HG03066 (cell line): ENCODE measurements at regions not wholly inside any gene's neighbourhood (a gene's known extent, or its start where the extent isn't known, plus 50 kb on each side); places are given as distances from the start of the nearest gene placed in this dataset.
"Not testable (repeated sequence)": the region's sequence is repeated elsewhere in the genome, so short reads cannot be mapped to it uniquely, and the experiment has no call there.

Source experiments
- ATAC-seq: cut with Tn5 transposase; IDR thresholded peaks from one replicate; pipeline ENCODE4 v1.9.1; 2021; ENCODE audit warnings: low read depth; ENCODE audit not compliant: unreplicated experiment

- ATAC-seq: no peak
These were observed 80.8 kb downstream of the C21orf91 start for GRCh38 chr21:17738176-17738953.

GRCh38 chr21:17736072-17736471 is 83.1 kb downstream of the C21orf91 start:
- no peak for ATAC-seq

- no peak for ATAC-seq
These were observed 85.9 kb downstream of the C21orf91 start for GRCh38 chr21:17733209-17733608.

- ATAC-seq: no peak
These were observed 86.8 kb downstream of the C21orf91 start for GRCh38 chr21:17732306-17732705.

GRCh38 chr21:17731554-17731953 is 87.6 kb downstream of the C21orf91 start:
- no peak for ATAC-seq

GRCh38 chr21:17730782-17731181 is 88.4 kb downstream of the C21orf91 start:
- ATAC-seq: no peak

- no peak for ATAC-seq
These were observed 89.7 kb downstream of the C21orf91 start for GRCh38 chr21:17729455-17729854.

GRCh38 chr21:17727361-17727760 is 91.8 kb downstream of the C21orf91 start:
- ATAC-seq: no peak

- no peak for ATAC-seq
These were observed 92.9 kb downstream of the C21orf91 start for GRCh38 chr21:17726047-17726829.

GRCh38 chr21:17725339-17725738 is 93.8 kb downstream of the C21orf91 start:
- ATAC-seq: no peak

- ATAC-seq: no peak
These were observed 100.2 kb upstream of the BTG3 start for GRCh38 chr21:17712887-17713286.

GRCh38 chr21:17711896-17712295 is 99.2 kb upstream of the BTG3 start:
- no peak for ATAC-seq

- peak; percentile 99 for ATAC-seq
These were observed 96.5 kb upstream of the BTG3 start for GRCh38 chr21:17709266-17709611.

- ATAC-seq: peak; percentile 31
These were observed 96.0 kb upstream of the BTG3 start for GRCh38 chr21:17708522-17709265.

- ATAC-seq: no peak
These were observed 87.0 kb upstream of the BTG3 start for GRCh38 chr21:17699524-17700189.

GRCh38 chr21:17697473-17697872 is 84.8 kb upstream of the BTG3 start:
- ATAC-seq: no peak

GRCh38 chr21:17694416-17694815 is 81.7 kb upstream of the BTG3 start:
- not testable (repeated sequence) for ATAC-seq

- ATAC-seq: no peak
These were observed 81.1 kb upstream of the BTG3 start for GRCh38 chr21:17693801-17694200.

GRCh38 chr21:17690078-17690494 is 77.4 kb upstream of the BTG3 start:
- no peak for ATAC-seq

- no peak for ATAC-seq
These were observed 76.5 kb upstream of the BTG3 start for GRCh38 chr21:17688912-17689874.
